Stimulated activated effector memory CD8-positive, alpha-beta T cell treated with anti-CD3 and anti-CD28 coated beads, Interleukin-12 subunit alpha, Interleukin-12 subunit beta, amount 100 ng/mL, for 72 hours (primary cell): ENCODE measurements at regions not wholly inside any gene's neighbourhood (a gene's known extent, or its start where the extent isn't known, plus 50 kb on each side); places are given as distances from the start of the nearest gene placed in this dataset.
"Not testable (repeated sequence)": the region's sequence is repeated elsewhere in the genome, so short reads cannot be mapped to it uniquely, and the experiment has no call there.

ENCODE experiments used
- ATAC-seq: fragments of 150-1000 bp; cut with Tn5 transposase; 2 replicates; pipeline ENCODE4 v1.10.0; 2021
- DNase-seq, 2 donors: peaks; one replicate each; pipeline ENCODE4 v3.0.0; 2021 to 2022; ENCODE audit warnings: low spot score in 2 of 2
- H3K27ac Mint-ChIP-seq: one replicate; pipeline ENCODE4 v1.8.0; 2022; ENCODE audit warnings: mild to moderate bottlenecking, mixed read lengths
- H3K36me3 Mint-ChIP-seq: one replicate; pipeline ENCODE4 v1.8.0; 2022; ENCODE audit warnings: mild to moderate bottlenecking, mixed read lengths
- H3K4me1 Mint-ChIP-seq: one replicate; pipeline ENCODE4 v1.8.0; 2022; ENCODE audit warnings: mixed read lengths
- H3K4me3 Mint-ChIP-seq: one replicate; pipeline ENCODE4 v1.8.0; 2022; ENCODE audit warnings: mild to moderate bottlenecking, mixed read lengths
- H3K9me3 Mint-ChIP-seq: one replicate; pipeline ENCODE4 v1.8.0; 2022; ENCODE audit warnings: mixed read lengths

DNA sequence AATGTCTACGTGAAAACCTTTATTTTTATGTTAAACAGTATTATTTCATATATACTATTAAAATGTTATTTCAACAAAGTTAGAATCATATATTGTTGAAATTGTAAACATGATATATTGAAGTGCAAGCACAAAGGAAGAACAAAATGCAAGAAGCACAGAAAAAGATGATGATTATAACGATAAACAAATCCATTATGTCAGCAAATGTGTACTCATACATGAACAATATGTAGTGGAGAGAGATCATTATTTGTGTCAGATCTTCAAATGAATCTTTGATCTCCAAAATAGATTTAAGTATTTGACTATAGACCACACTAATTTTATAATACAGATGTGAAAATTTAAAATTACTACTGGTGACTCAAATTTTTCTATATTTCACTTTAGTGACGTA is 1104.4 kb upstream of the CRIM1 start:
- Mint-ChIP-seq H3K4me3 (no peak overlapping the region), H3K9me3 (peaks cover 19% of the 10 kb centered on the region), H3K4me1 (no peaks in the 10 kb centered on the region), H3K27ac (no peak overlapping the region), H3K36me3 (no peaks in the 10 kb centered on the region)
- DNase-seq (no peak), ATAC-seq (no peak)

DNA sequence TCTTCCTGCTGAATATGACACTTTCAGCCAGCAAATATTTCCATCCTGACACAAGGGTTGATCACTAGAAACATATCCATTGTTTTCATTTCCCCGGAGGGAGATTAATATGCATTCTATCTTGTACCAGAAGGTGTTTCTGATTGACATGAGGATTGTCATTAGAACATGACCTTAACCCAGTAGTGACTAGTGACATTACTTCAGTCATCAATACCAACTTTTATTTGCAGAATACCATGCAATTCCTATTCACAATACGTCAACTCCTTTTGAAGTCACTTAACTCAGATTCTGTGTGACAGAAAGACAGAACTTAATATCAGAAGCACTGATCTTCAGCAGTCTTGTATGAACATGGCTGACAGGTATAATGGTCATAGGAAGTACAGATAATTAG is 1108.9 kb upstream of the CRIM1 start:
- no peak overlapping the region for H3K4me3 Mint-ChIP-seq
- peaks cover 16% of the 10 kb centered on the region for H3K9me3 Mint-ChIP-seq
- no peak for DNase-seq
- H3K4me1 Mint-ChIP-seq = no peaks in the 10 kb centered on the region
- H3K36me3 Mint-ChIP-seq = no peaks in the 10 kb centered on the region
- ATAC-seq = no peak
- H3K27ac Mint-ChIP-seq = no peak overlapping the region

DNA sequence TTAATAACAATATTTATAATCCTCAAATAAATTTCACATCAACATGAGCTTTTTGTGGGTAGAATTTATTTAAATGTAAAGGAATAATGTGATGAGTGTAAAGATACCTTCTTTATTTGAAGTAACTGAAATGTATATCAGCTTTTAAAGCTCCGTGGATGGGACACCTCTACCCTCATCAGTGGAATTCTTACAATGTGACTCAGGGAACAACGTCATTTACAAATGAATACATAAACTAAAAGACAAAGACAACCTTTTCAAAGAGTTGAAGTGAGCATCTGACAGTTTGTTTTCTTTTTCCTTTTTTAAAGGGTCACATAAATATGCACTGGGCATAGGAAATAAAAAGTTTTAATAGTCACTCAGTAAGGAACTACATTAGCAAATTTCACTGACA is 1127.0 kb upstream of the CRIM1 start:
- no peak for DNase-seq
- no peak overlapping the region for H3K27ac Mint-ChIP-seq
- H3K4me3 Mint-ChIP-seq = no peak overlapping the region
- no peaks in the 10 kb centered on the region for H3K36me3 Mint-ChIP-seq
- no peaks in the 10 kb centered on the region for H3K4me1 Mint-ChIP-seq
- H3K9me3 Mint-ChIP-seq = peaks cover 9% of the 10 kb centered on the region
- no peak for ATAC-seq

DNA sequence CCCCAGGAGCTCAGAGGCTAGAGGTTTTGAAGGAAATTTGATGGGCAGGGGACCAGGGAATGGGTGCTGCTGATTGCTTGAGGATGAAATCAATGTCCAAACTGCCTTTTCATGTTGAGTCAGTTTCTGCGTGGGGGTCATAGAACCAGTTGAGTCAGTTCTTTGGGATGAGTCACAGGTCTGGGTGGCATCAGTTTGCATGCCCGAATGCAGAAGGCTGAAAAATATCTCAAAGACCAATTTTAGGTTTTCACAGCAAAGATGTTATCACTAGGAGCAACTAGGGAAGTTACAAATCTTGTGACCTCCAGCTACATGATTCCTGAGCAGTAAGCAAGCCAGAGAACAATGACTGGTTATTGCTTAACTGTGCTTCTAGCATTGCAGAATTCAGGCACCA is 1135.1 kb upstream of the CRIM1 start:
- no peak for DNase-seq
- H3K4me1 Mint-ChIP-seq = no peaks in the 10 kb centered on the region
- no peak overlapping the region for H3K4me3 Mint-ChIP-seq
- H3K27ac Mint-ChIP-seq = no peak overlapping the region
- H3K36me3 Mint-ChIP-seq = no peaks in the 10 kb centered on the region
- peaks cover 6% of the 10 kb centered on the region for H3K9me3 Mint-ChIP-seq
- no peak for ATAC-seq

DNA sequence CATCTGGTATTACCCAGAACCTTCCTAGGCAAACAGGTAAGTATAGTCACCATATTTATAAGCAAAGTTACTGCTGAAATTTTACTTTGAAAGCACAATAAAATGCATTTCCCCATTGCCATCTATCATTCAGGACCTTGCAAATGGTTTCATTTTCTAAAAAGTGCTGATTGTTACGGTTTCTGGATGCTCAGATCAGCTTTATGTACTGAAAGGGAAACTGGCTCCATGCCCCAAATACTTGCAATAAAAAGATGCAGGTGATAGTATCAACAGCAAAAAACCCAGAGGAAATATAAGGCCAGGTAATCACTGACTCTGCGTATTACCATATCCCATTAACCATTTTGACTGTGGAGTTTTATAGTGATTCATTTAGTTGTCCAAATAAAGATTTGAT is 1150.7 kb upstream of the CRIM1 start:
- no peak for ATAC-seq

DNA sequence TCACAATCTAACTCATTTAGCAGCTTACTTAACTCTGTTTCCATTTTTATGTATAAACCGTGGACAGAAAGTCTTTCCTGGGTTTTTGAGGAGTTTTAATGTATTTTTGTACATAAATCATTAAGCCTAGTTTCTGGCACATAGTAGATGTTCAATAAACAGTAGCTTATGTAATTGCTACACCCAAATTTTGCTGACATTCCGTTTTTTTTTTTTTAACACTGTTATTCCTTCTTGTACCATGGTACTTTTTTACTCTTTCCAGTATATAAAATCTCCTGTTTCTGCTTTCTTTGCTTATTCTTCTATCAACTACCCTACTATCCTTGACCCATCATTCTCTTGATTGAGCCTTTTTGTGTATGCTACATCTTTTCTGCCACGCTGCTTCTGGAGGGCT is 1151.3 kb upstream of the CRIM1 start:
- Mint-ChIP-seq H3K4me3 (no peak overlapping the region), H3K27ac (no peak overlapping the region)
- no peak for ATAC-seq

More for the DNA sequence above, 1150.7 kb upstream of the CRIM1 start:
- DNase-seq = no peak
- no peak overlapping the region for H3K4me3 Mint-ChIP-seq
- peaks cover 13% of the 10 kb centered on the region for H3K9me3 Mint-ChIP-seq
- no peak overlapping the region for H3K27ac Mint-ChIP-seq
- no peaks in the 10 kb centered on the region for H3K36me3 Mint-ChIP-seq
- no peaks in the 10 kb centered on the region for H3K4me1 Mint-ChIP-seq

DNA sequence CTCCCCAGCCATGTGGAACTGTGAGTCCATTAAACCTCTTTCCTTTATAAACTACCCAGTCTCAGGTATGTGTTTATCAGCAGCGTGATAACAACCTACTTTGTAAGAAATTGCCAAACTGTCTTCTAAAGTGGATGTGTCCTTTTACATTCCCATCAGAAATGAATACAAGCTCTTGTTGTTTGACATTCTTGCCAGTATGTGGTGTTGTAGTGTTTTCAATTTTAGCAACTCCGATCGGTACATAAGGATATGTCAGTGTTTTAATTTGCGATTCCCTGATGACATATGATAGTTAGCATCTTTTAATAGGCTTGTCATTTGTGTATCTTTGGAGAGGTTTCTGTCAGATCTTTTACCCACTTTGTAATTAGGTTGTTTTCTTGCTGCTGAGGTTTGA is 1156.3 kb upstream of the CRIM1 start:
- Mint-ChIP-seq H3K4me1 (no peaks in the 10 kb centered on the region), H3K9me3 (peaks cover 14% of the 10 kb centered on the region), H3K27ac (no peak overlapping the region), H3K36me3 (no peaks in the 10 kb centered on the region), H3K4me3 (no peak overlapping the region)
- DNase-seq (no peak), ATAC-seq (no peak)

More for the DNA sequence above, 1151.3 kb upstream of the CRIM1 start:
- no peak for DNase-seq
- no peaks in the 10 kb centered on the region for H3K4me1 Mint-ChIP-seq
- no peaks in the 10 kb centered on the region for H3K36me3 Mint-ChIP-seq
- H3K9me3 Mint-ChIP-seq = peaks cover 16% of the 10 kb centered on the region

DNA sequence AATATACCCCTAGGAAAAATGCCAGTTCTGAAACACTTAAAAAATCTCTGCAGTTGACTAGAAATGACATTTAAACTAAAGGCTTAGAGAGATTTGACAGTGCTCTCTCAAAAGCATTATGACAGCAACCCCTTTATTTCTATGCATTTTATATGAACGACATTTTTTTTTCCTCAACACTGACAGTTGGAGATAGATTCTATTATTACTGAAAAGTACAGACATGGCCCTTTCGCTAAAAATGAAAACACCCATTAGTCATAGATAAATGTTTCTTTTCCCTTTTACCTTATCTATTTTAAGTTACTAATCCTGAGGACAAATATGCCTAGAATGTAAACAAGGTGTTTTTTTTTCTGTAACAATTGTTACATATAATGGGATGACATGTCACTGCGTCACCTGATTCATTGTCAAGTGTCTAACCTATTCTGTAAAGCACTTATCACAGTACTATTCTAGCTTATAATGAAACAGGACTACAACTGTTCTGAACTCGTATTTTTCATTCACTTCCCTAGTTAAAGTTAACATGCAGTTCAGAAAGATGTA is 1169.6 kb upstream of the CRIM1 start:
- ATAC-seq (no peak), DNase-seq (no peak)
- H3K4me1 Mint-ChIP-seq = no peaks in the 10 kb centered on the region
- H3K36me3 Mint-ChIP-seq = no peaks in the 10 kb centered on the region
- peaks cover 9% of the 10 kb centered on the region for H3K9me3 Mint-ChIP-seq
- no peak overlapping the region for H3K27ac Mint-ChIP-seq
- no peak overlapping the region for H3K4me3 Mint-ChIP-seq

DNA sequence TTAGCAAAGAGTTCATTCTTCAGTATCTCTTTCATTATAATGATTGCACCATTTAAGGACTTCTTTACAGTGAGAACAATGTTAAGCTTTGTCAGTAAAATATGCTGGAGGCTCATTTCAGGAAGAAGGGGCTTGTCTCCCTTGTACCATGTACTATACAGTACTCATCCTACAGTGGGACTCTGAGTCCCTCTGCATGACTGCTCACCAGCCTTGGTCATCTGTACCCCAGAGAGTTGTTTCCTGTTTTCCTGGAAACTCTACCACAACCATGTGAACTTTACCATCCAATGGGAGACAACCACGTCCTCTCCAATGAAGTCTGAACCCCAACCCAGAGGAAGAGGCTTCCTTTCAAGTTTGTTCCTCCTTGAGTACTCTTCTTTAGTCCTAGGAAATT is 1171.1 kb upstream of the CRIM1 start:
- Mint-ChIP-seq H3K4me3 (no peak overlapping the region), H3K36me3 (no peaks in the 10 kb centered on the region), H3K9me3 (peaks cover 11% of the 10 kb centered on the region), H3K4me1 (no peaks in the 10 kb centered on the region), H3K27ac (no peak overlapping the region)
- ATAC-seq (no peak), DNase-seq (no peak)

DNA sequence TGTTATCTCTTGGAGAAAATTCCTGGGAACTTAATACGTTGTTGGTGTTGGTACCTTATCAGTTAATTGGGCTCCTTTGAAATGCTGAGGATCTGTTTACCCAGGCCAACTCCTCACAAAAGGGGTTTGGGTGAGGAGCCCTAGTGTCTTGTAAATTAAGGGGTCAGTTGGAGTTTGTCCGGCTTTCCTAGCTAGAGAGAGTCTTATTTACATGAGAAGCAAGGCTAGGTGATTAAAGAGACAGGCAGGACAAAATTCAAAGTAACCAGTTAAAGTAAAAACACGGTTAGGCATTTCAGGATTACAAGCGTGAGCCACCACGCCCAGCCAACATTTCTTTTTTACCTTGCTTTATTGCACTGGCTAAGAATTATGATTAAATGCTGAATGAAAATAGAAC is 1178.9 kb upstream of the CRIM1 start:
- not testable (repeated sequence) for H3K4me3 Mint-ChIP-seq, DNase-seq, ATAC-seq, H3K27ac Mint-ChIP-seq, H3K9me3 Mint-ChIP-seq, H3K4me1 Mint-ChIP-seq, H3K36me3 Mint-ChIP-seq

DNA sequence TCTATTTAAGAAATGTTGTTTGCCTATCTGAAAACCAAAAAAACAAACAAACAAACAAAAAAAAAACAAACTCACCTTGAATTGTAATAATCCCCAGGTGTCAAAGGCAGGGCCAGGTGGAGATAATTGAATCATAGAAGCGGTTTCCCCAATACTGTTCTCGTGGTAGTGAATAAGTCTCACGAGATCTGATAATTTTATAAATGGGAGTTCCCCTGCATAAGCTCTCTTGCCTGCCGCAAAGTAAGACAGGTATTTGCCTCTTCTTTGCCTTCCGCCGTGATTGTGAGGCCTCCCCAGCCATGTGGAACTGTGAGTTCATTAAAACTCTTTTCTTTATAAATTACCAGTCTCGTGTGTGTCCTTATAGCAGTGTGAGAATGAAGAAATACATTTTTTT is 1180.7 kb upstream of the CRIM1 start:
- Mint-ChIP-seq H3K36me3 (no peaks in the 10 kb centered on the region), H3K4me1 (no peaks in the 10 kb centered on the region), H3K27ac (no peak overlapping the region), H3K4me3 (no peak overlapping the region), H3K9me3 (peaks cover 3% of the 10 kb centered on the region)
- ATAC-seq = no peak
- no peak for DNase-seq

DNA sequence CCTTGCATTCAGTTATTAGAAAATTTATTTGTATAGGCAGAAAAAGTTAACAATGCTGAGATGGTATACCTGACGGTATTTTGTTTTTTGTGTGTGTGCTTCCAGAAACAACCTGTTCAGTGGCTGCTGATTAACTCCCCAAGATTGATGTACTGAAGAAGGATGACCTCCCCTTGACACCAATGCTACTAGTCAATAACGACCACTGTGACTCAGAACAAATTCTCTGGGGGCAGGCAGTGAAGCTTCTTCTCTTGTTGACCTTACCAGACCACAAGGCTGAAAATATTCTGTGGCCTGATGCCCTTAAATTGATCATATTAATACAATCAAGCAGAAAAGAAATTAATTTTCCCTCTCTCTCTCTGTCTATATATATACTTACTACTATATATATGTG is 1182.9 kb upstream of the CRIM1 start:
- no peak for DNase-seq
- no peak for ATAC-seq
- no peaks in the 10 kb centered on the region for H3K36me3 Mint-ChIP-seq
- no peak overlapping the region for H3K27ac Mint-ChIP-seq
- H3K4me3 Mint-ChIP-seq = no peak overlapping the region
- no peaks in the 10 kb centered on the region for H3K4me1 Mint-ChIP-seq
- H3K9me3 Mint-ChIP-seq = no peaks in the 10 kb centered on the region

DNA sequence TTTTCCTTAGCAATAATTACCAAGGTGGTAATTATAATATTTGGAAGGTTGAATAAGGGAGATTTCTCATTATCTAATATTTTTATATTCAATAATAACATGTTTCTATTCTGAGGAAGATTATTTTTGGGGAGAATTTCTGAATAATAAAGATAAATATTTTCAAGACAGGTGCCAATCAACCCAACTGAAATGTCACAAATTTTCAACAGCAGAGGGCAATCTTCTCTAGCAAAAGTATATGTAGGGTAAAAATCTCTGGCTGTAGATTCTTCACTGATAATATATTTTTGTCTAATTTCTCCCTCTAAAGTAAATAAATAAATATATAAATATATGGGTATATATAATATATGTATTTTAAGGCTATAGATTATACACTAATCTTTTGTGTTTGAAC is 1187.2 kb upstream of the CRIM1 start:
- no peak for ATAC-seq
- no peak for DNase-seq
- H3K9me3 Mint-ChIP-seq = no peaks in the 10 kb centered on the region
- H3K27ac Mint-ChIP-seq = no peak overlapping the region
- no peaks in the 10 kb centered on the region for H3K4me1 Mint-ChIP-seq
- no peaks in the 10 kb centered on the region for H3K36me3 Mint-ChIP-seq
- H3K4me3 Mint-ChIP-seq = no peak overlapping the region

DNA sequence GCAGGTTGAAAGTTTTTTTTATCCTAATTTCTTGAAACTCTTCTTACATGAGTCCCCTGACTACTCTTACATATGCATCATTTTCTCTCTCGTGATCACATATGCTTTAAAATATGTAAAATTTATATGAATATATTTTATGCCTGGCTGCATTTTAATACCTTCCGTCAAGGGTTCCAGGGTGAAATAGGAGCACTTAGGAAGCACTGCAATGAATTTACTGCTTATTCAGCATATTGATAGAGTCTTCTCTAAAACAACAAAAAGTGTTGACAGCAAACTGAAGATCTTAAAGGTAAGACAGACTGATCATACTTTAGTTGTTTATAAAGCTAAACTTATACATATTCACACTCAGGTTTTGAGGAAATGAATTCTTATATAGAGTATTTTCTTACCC is 1191.6 kb upstream of the CRIM1 start:
- Mint-ChIP-seq H3K9me3 (peaks cover 6% of the 10 kb centered on the region), H3K36me3 (no peaks in the 10 kb centered on the region), H3K27ac (no peak overlapping the region), H3K4me1 (no peaks in the 10 kb centered on the region), H3K4me3 (no peak overlapping the region)
- no peak for ATAC-seq
- no peak for DNase-seq

DNA sequence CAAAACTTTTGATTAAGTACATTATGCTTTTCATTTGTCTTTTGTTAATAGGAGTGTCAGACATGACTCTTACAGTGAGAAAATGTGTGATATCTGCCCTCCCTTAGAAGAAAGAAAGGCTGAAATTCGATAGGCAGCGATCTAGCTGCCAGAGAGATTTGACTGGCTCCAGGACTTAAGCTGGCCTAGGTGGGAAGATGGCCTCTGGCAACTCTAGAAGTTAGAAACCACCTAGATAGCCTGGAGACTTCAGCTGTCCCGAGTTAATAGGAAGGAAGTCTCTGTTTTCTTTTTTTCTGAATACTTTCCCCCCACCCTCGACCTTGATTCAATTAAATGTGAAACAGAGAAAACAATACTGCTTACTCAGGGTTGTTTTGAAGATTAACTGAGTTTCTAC is 1194.7 kb upstream of the CRIM1 start:
- peaks cover 12% of the 10 kb centered on the region for H3K9me3 Mint-ChIP-seq
- no peak for ATAC-seq
- no peak overlapping the region for H3K4me3 Mint-ChIP-seq
- no peaks in the 10 kb centered on the region for H3K36me3 Mint-ChIP-seq
- no peak for DNase-seq
- no peaks in the 10 kb centered on the region for H3K4me1 Mint-ChIP-seq
- H3K27ac Mint-ChIP-seq = no peak overlapping the region

DNA sequence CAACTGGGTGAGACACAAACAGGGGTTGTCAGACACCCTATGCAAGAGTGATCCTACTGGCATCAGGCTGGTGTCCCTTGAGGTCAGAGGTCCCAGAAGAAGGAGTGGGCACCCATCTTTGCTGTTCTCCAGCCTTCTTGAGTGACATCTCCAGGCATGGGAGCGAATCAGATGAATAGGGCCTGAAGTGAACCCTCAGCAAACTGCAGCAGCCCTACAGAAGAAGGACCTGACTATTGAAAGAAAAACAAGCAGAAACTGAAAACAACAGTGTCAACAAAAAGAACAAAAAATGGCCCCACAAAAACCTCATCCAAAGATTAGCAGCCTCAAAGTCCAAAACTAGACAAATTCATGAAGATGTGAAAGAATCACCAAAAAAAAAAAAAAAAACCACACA is 1229.7 kb upstream of the CRIM1 start:
- Mint-ChIP-seq H3K4me3 (no peak overlapping the region), H3K4me1 (no peaks in the 10 kb centered on the region), H3K9me3 (peaks cover 9% of the 10 kb centered on the region), H3K36me3 (no peaks in the 10 kb centered on the region), H3K27ac (no peak overlapping the region)
- no peak for ATAC-seq
- DNase-seq = no peak

DNA sequence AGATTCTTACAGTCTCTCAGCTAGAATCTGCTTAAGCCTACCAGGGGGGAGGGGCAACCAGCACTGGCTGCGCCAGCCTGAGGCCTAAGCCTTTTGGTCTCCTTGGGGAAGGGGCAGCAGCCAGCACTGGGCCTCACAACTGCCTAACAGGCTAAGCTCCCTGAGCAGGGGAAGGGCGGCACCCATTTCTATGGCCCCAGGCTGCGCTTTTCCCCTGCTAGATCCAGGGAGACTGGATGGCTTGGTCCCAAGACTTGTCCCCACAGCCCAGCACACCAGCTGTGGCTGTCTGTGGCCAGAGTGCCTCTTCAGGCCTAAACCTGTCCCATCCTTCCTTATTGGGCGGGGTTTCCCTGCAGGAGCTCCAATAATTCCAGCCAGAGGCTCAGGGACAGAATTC is 1230.3 kb upstream of the CRIM1 start:
- Mint-ChIP-seq H3K4me1 (no peaks in the 10 kb centered on the region), H3K27ac (no peak overlapping the region), H3K4me3 (no peak overlapping the region), H3K9me3 (peaks cover 9% of the 10 kb centered on the region), H3K36me3 (no peaks in the 10 kb centered on the region)
- ATAC-seq (no peak), DNase-seq (no peak)
